ENCODE measurements at regions not wholly inside any gene's neighbourhood (a gene's known extent, or its start where the extent isn't known, plus 50 kb on each side); places are given as distances from the start of the nearest gene placed in this dataset.

DNA sequence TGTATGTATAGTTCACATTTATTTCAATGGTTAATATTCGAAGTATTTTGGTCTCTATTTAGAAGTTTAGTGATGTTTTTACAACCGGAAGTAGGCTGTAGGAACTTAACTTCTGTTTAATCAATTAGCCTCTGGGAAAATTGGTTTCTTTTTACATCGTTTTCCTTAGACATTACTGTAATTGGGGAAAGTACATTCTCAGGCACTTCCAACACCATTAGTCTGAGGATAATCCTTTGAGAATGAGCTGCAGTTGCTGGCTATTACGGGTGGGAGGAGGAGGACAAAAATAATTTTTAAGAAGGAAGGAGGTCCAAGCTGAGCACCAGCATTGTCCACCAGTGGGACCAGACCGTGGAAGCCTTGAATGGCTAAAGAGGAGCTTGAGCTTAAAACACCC lies 70.4 kb upstream of the ST3GAL5 start:
- Mint-ChIP-seq H3K9me3 (ENCODE audit: unreplicated experiment) (peaks cover 14% of the 10 kb centered on the region), H3K4me1 (ENCODE audit: low read depth, unreplicated experiment) (peaks cover 7% of the 10 kb centered on the region), H3K4me3 (ENCODE audit: unreplicated experiment) (no peak overlapping the region), H3K27me3 (ENCODE audit: insufficient read depth, unreplicated experiment) (no peaks in the 10 kb centered on the region), H3K27ac (ENCODE audit: unreplicated experiment) (no peak overlapping the region), H3K36me3 (ENCODE audit: insufficient read depth, unreplicated experiment) (no peaks in the 10 kb centered on the region)
- POLR2A ChIA-PET: no interaction called here
- Histone ChIP-seq H3K4me3 (ENCODE audit: low read depth, low read length) (no peak overlapping the region), H3K4me1 (peaks cover 4% of the 10 kb centered on the region), H3K27me3 (replicated peaks; ENCODE audit: control insufficient read depth, insufficient read depth, low read length) (no peaks in the 10 kb centered on the region), H3K9me3 (peaks cover 23% of the 10 kb centered on the region), H3K36me3 (ENCODE audit: control insufficient read depth, insufficient read depth, low read length) (no peaks in the 10 kb centered on the region)
- intact Hi-C loops (cut with micrococcal nuclease; ENCODE audit: unreplicated experiment): no loop called here
- no TSS peak for BruUV-seq (replicated peaks)
- DNase-seq: no peak
- CTCF ChIA-PET: no interaction called here
- TF ChIP-seq, protein P1, sequence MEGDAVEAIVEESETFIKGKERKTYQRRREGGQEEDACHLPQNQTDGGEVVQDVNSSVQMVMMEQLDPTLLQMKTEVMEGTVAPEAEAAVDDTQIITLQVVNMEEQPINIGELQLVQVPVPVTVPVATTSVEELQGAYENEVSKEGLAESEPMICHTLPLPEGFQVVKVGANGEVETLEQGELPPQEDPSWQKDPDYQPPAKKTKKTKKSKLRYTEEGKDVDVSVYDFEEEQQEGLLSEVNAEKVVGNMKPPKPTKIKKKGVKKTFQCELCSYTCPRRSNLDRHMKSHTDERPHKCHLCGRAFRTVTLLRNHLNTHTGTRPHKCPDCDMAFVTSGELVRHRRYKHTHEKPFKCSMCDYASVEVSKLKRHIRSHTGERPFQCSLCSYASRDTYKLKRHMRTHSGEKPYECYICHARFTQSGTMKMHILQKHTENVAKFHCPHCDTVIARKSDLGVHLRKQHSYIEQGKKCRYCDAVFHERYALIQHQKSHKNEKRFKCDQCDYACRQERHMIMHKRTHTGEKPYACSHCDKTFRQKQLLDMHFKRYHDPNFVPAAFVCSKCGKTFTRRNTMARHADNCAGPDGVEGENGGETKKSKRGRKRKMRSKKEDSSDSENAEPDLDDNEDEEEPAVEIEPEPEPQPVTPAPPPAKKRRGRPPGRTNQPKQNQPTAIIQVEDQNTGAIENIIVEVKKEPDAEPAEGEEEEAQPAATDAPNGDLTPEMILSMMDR (IDR thresholded peaks at IDR 0.05; ENCODE audit: insufficient read depth in 1 of 2, low read depth in 1 of 2, low read length in 1 of 2, severe bottlenecking in 1 of 2, unreplicated experiment in 1 of 2): no peak

DNA sequence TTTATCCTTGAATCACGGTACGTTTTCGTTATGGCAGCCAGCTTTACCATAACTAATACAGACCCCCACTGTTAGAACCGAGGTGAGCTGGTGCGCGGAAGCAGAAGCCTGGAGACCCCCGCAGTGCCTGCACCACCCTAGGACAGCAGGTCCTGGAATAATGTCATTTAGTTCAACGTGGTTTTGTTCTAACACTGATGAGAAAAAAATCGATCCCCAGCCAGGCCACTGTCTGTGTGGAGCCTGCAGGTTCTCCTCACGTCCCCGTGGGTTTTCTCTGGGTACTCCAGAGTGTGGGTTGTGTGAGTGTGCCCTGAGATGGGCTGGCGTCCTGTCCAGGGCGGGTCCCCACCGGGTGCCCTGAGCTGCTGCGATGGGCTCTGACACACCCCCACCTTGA lies 69.9 kb upstream of the ST3GAL5 start:
- Mint-ChIP-seq H3K27ac (ENCODE audit: unreplicated experiment) (no peak overlapping the region), H3K9me3 (ENCODE audit: unreplicated experiment) (peaks cover 14% of the 10 kb centered on the region), H3K4me1 (ENCODE audit: low read depth, unreplicated experiment) (peaks cover 7% of the 10 kb centered on the region), H3K36me3 (ENCODE audit: insufficient read depth, unreplicated experiment) (no peaks in the 10 kb centered on the region), H3K4me3 (ENCODE audit: unreplicated experiment) (no peak overlapping the region), H3K27me3 (ENCODE audit: insufficient read depth, unreplicated experiment) (no peaks in the 10 kb centered on the region)
- TF ChIP-seq, protein P1 (IDR thresholded peaks at IDR 0.05; ENCODE audit: insufficient read depth in 1 of 2, low read depth in 1 of 2, low read length in 1 of 2, severe bottlenecking in 1 of 2, unreplicated experiment in 1 of 2): no peak
- BruUV-seq (replicated peaks): no TSS peak
- intact Hi-C loops (cut with micrococcal nuclease; ENCODE audit: unreplicated experiment): no loop called here
- no peak for DNase-seq
- POLR2A ChIA-PET: no interaction called here
- Histone ChIP-seq H3K36me3 (ENCODE audit: control insufficient read depth, insufficient read depth, low read length) (no peaks in the 10 kb centered on the region), H3K4me3 (ENCODE audit: low read depth, low read length) (no peak overlapping the region), H3K4me1 (peaks cover 4% of the 10 kb centered on the region), H3K27me3 (replicated peaks; ENCODE audit: control insufficient read depth, insufficient read depth, low read length) (no peaks in the 10 kb centered on the region), H3K9me3 (peaks cover 23% of the 10 kb centered on the region)
- CTCF ChIA-PET: no interaction called here

DNA sequence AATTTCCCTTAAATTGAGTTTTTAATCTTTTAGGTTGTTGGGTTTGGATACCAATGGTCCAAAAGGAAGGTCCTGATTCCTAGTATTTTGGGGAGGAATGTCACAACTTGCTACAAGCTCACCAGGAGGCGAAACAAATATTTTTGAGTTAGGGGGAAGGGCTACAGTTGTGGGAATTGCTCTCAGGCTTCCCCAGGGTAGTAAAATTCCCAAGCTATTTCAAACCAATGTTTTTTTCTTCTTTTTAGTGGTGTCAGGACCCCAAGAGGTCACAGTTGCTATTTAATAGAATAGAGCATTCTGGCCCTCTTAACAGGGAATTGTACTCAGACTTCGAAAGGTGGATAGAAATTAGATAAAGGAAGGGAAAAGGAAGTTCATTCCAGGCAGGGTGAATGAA lies 68.5 kb upstream of the ST3GAL5 start:
- peaks cover 1% of the 10 kb centered on the region for H3K9me3 Mint-ChIP-seq (ENCODE audit: unreplicated experiment)
- H3K27me3 Mint-ChIP-seq (ENCODE audit: insufficient read depth, unreplicated experiment): no peaks in the 10 kb centered on the region
- POLR2A ChIA-PET: no interaction called here
- H3K4me1 Mint-ChIP-seq (ENCODE audit: low read depth, unreplicated experiment): peaks cover 7% of the 10 kb centered on the region
- H3K27ac Mint-ChIP-seq (ENCODE audit: unreplicated experiment): no peak overlapping the region
- intact Hi-C loops (cut with micrococcal nuclease; ENCODE audit: unreplicated experiment): no loop called here
- DNase-seq: no peak
- TF ChIP-seq, protein P1 (IDR thresholded peaks at IDR 0.05; ENCODE audit: insufficient read depth in 1 of 2, low read depth in 1 of 2, low read length in 1 of 2, severe bottlenecking in 1 of 2, unreplicated experiment in 1 of 2): no peak
- Histone ChIP-seq H3K36me3 (ENCODE audit: control insufficient read depth, insufficient read depth, low read length) (no peaks in the 10 kb centered on the region), H3K4me1 (peaks cover 4% of the 10 kb centered on the region), H3K27me3 (replicated peaks; ENCODE audit: control insufficient read depth, insufficient read depth, low read length) (no peaks in the 10 kb centered on the region), H3K9me3 (peaks cover 12% of the 10 kb centered on the region), H3K4me3 (ENCODE audit: low read depth, low read length) (no peak overlapping the region)
- no peaks in the 10 kb centered on the region for H3K36me3 Mint-ChIP-seq (ENCODE audit: insufficient read depth, unreplicated experiment)
- CTCF ChIA-PET: no interaction called here
- BruUV-seq (replicated peaks): no TSS peak
- no peak overlapping the region for H3K4me3 Mint-ChIP-seq (ENCODE audit: unreplicated experiment)

Measured in Caco-2 (cell line).